ENCODE measurements at regions not wholly inside any gene's neighbourhood (a gene's known extent, or its start where the extent isn't known, plus 50 kb on each side); places are given as distances from the start of the nearest gene placed in this dataset.

- DNase-seq, result no peak
Measured at GRCh38 chr10:131425752-131426533, 114.4 kb upstream of the TCERG1L start.

DNA sequence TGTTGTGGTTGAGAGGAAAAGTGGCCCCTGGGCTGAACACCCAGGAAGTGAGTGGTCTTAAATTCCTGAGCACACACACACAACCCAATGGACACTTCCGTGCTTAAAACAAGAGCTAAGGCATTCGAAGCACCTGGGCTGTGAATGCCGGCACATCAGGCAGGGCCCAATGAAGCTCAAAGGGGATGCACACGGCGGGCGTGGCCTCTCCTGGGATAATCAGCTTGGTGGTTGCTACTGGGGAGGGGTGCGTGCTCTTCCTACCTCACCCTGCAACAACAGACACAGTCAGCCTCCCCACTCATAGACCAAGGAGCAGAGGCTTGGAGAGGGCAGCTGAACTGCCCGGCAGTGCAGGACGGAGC lies 115.0 kb upstream of the TCERG1L start:
- no peak for DNase-seq

GRCh38 chr10:131427281-131427680 lies 115.8 kb upstream of the TCERG1L start:
- DNase-seq, result no peak

GRCh38 chr10:131427901-131428300 lies 116.4 kb upstream of the TCERG1L start:
- no peak for DNase-seq

DNA sequence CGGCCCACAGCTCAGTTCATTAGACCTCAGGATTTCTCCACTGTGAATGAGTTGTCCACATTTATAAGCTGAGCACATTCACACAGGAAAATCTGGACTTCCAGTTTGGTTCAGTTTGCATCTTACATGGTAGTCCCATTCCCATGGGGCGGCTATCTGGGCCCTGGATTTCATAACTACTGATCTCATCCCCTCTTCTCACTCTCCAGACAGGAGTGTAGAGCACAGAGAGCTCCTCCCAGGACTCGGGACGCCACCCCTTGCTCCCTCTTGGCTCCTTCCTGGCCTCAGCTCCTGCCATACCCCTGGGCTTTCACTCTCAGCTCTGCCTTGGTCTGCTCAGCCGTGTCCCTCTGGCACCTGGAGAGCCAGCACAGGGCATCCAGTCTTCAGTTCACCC lies 117.6 kb upstream of the TCERG1L start:
- DNase-seq, result no peak

- DNase-seq, result no peak
Measured at GRCh38 chr10:131429942-131430341, 118.4 kb upstream of the TCERG1L start.

- DNase-seq, result no peak
Measured at GRCh38 chr10:131430716-131431412, 119.3 kb upstream of the TCERG1L start.

DNA sequence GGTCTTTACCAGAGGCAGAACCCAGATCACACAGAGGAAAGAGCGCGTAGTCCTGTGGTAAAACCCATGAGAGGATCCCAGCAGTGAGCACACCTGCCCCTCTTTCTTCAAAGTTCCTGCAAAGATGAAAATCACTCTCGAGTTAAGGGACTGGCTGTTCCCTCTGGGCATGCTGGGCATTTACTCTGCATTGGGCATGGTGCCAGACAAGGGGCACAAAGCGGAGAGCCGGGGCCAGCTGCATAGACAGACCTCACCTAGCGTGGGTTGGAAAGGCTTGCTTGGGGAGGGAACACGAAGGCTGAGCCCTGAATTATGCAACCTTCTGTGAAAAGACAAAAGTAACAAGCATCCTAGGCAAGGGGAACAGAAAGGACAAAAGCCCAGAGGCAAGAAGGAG lies 120.0 kb upstream of the TCERG1L start:
- no peak for DNase-seq

- no peak for DNase-seq
Measured at GRCh38 chr10:131431978-131432690, 120.6 kb upstream of the TCERG1L start.

GRCh38 chr10:131433568-131433967 lies 122.0 kb upstream of the TCERG1L start:
- no peak for DNase-seq

- no peak for DNase-seq
Measured at GRCh38 chr10:131435232-131435631, 123.7 kb upstream of the TCERG1L start.

GRCh38 chr10:131435760-131436457 lies 124.4 kb upstream of the TCERG1L start:
- peak; percentile 82 for DNase-seq

- DNase-seq, result peak; percentile 60
Measured at GRCh38 chr10:131436458-131436857, 124.9 kb upstream of the TCERG1L start.

- no peak for DNase-seq
Measured at GRCh38 chr10:131437556-131438475, 126.3 kb upstream of the TCERG1L start.

DNA sequence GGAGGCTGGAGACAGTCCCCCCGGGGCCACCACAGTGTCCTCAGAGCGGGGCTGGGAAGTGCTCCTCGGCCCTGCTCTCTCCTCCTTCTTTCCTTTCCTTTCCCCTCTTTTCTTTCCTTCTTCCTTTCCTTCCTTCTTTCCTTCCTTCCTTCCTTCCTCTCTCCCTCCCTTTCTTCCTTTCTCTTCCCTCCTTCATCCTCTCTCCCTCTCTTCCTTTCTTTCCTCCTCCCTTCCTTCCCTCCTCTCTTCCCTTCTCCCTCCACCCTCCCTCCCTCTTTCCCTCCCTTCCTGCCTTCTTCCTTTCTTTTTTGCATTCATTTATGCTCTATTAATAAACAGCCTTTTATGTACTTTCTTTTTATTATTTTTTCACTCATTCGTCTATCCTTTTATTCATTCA lies 127.1 kb upstream of the TCERG1L start:
- DNase-seq, result no peak

- no peak for DNase-seq
Measured at GRCh38 chr10:131439705-131440104, 128.2 kb upstream of the TCERG1L start.

- DNase-seq, result no peak
Measured at GRCh38 chr10:131440405-131441360, 129.2 kb upstream of the TCERG1L start.

DNA sequence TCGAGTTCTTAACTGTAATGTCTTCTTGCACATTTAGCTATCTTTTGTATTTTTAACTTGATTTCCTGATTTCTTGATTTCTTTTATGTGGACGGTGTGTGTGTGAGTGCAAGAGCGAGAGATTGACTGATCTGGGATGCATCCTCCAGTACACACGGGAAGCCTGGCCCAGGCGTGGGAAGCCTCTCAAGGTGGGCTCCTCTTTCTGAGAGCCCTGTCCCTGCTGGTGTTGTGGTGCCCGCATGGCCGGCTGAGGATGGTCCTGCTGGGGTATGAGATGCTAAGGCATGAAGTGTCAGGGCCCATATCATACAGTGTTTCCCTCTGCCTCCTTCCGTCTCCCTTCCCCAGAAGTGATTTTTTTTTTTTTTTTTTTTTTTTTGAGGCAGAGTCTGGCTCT lies 130.8 kb upstream of the TCERG1L start:
- no peak for DNase-seq

DNA sequence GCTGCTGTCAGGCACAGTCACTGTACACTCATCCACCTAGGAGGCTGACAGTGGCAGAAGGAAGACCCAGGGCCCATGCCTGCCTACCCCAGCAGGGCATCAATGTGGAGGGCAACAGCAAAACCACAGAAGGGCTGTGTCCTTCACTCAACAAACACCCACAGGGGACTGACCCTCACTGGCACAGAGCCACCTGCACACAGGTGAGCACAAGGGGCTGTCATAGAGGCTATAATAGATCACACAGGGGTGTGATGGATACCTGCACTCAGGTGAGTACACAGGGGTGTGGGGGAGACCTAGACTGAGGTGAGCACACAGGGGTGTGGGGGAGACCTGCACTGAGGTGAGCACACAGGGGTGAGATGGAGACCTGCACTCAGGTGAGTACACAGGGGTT lies 132.8 kb upstream of the TCERG1L start:
- DNase-seq, result no peak

- no peak for DNase-seq
Measured at GRCh38 chr10:131444862-131445461, 133.4 kb upstream of the TCERG1L start.
